ENCODE measurements at regions not wholly inside any gene's neighbourhood (a gene's known extent, or its start where the extent isn't known, plus 50 kb on each side); places are given as distances from the start of the nearest gene placed in this dataset.

DNA sequence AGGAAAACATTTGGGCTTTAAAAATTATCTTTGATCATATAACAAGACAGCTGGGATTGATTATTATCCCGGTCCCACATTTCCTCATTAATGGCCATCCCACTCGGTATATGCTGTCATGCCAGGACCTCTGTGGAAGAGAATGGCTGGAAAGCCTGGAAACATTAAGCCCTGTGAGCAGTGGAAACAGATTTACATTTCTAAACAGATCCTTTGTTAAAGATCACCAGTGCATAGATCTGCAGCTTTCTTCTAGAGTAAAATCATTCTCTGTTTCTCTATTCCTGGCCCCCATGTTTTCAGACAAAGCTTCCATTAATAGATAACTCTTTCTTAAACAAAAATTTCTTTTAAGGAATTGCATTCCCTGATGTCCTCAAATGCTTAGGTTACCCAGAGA, 152.2 kb downstream of the CAVIN4 start:
- ChIA-PET POLR2A (ENCODE audit: unreplicated experiment) (no interaction called here), CTCF (no interaction called here)
- no peak for DNase-seq
- Histone ChIP-seq H3K36me3 (ENCODE audit: low read depth, low read length) (no peaks in the 10 kb centered on the region), H3K27ac (ENCODE audit: low read length) (no peak overlapping the region), H3F3A (ENCODE audit: low read length, unreplicated experiment) (no peaks in the 10 kb centered on the region), H3K79me2 (ENCODE audit: low read length) (no peaks in the 10 kb centered on the region), H4K20me1 (ENCODE audit: low read length) (no peaks in the 10 kb centered on the region), H2AFZ (ENCODE audit: low read length) (no peak overlapping the region), H3K27me3 (ENCODE audit: low read length) (no peaks in the 10 kb centered on the region), H3K9me2 (replicated peaks; ENCODE audit: low read length) (no peaks in the 10 kb centered on the region), H3K4me1 (ENCODE audit: insufficient read depth, low read length) (no peaks in the 10 kb centered on the region), H3K9ac (ENCODE audit: low read length) (no peak overlapping the region), H3K9me3 (ENCODE audit: low read length) (no peaks in the 10 kb centered on the region), H3K4me3 (ENCODE audit: low read length) (no peak overlapping the region), H3K4me2 (ENCODE audit: low read length) (no peak overlapping the region)
- no TSS peak for BruUV-seq (replicated peaks)
- ATAC-seq = no peak
- TF ChIP-seq EZH2 (IDR thresholded peaks at IDR 0.05; ENCODE audit: low read length, unreplicated experiment) (no peak), EZH2phosphoT487 (IDR thresholded peaks at IDR 0.05; ENCODE audit: borderline replicate concordance, low read length) (no peak)
- TF ChIP-seq, protein P1, sequence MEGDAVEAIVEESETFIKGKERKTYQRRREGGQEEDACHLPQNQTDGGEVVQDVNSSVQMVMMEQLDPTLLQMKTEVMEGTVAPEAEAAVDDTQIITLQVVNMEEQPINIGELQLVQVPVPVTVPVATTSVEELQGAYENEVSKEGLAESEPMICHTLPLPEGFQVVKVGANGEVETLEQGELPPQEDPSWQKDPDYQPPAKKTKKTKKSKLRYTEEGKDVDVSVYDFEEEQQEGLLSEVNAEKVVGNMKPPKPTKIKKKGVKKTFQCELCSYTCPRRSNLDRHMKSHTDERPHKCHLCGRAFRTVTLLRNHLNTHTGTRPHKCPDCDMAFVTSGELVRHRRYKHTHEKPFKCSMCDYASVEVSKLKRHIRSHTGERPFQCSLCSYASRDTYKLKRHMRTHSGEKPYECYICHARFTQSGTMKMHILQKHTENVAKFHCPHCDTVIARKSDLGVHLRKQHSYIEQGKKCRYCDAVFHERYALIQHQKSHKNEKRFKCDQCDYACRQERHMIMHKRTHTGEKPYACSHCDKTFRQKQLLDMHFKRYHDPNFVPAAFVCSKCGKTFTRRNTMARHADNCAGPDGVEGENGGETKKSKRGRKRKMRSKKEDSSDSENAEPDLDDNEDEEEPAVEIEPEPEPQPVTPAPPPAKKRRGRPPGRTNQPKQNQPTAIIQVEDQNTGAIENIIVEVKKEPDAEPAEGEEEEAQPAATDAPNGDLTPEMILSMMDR (conservative IDR thresholded peaks at IDR 0.05; ENCODE audit: low read depth, low read length) = no peak
- intact Hi-C loops (cut with micrococcal nuclease) = no loop called here

DNA sequence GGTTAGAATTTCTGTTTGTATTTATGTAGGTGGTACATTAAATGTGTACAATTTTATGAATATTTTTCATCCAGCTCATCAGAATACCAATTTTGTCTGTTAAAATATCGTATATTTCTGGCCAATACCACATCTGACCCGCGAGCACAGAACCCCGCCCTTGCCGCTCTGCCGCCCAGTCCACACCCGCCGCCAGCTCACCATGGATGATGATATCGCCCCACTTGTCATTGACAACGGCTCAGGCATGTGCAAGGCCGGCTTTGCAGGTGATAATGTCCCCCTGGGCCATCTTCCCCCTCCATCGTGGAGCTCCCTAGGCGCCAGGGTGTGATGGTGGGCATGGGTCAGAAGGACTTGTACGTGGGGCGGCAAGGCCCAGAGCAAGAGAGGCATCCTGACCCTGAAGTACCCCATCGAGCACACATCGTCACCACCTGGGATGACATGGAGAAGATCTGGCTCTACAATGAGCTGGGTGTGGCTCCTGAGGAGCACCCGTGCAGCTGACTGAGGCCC, 153.2 kb downstream of the CAVIN4 start:
- ChIA-PET POLR2A (ENCODE audit: unreplicated experiment) (no interaction called here), CTCF (no interaction called here)
- Histone ChIP-seq H3K9me3 (ENCODE audit: low read length) (no peaks in the 10 kb centered on the region), H3K79me2 (ENCODE audit: low read length) (no peaks in the 10 kb centered on the region), H3K27me3 (ENCODE audit: low read length) (no peaks in the 10 kb centered on the region), H3F3A (ENCODE audit: low read length, unreplicated experiment) (no peaks in the 10 kb centered on the region), H3K27ac (ENCODE audit: low read length) (no peak overlapping the region), H3K4me1 (ENCODE audit: insufficient read depth, low read length) (no peaks in the 10 kb centered on the region), H3K36me3 (ENCODE audit: low read depth, low read length) (no peaks in the 10 kb centered on the region), H2AFZ (ENCODE audit: low read length) (no peak overlapping the region), H3K4me3 (ENCODE audit: low read length) (no peak overlapping the region), H3K9ac (ENCODE audit: low read length) (no peak overlapping the region), H3K9me2 (replicated peaks; ENCODE audit: low read length) (no peaks in the 10 kb centered on the region), H4K20me1 (ENCODE audit: low read length) (no peaks in the 10 kb centered on the region), H3K4me2 (ENCODE audit: low read length) (no peak overlapping the region)
- intact Hi-C loops (cut with micrococcal nuclease) = no loop called here
- TF ChIP-seq EZH2 (IDR thresholded peaks at IDR 0.05; ENCODE audit: low read length, unreplicated experiment) = no peak
- TF ChIP-seq, protein P1 (conservative IDR thresholded peaks at IDR 0.05; ENCODE audit: low read depth, low read length) = no peak
- BruUV-seq (replicated peaks) = no TSS peak
- DNase-seq (no peak), ATAC-seq (no peak)

DNA sequence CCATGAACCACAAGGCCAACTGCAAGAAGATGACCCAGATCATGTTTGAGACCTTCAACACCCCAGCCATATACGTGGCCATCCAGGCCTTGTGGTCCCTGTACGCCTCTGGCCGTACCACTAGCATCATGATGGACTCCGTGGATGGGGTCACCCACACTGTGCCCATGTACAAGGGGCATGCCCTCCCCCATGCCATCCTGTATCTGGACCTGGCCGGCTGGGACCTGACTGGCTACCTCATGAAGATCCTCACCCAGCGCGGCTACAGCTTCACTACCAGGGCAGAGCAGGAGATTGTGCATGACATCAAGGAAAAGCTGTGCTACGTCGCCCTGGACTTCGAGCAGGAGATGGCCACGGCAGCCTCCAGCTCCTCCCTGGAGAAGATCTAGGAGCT, 153.7 kb downstream of the CAVIN4 start:
- H3F3A ChIP-seq (ENCODE audit: low read length, unreplicated experiment) = no peaks in the 10 kb centered on the region
- BruUV-seq (replicated peaks) = no TSS peak
- no peaks in the 10 kb centered on the region for H3K4me1 ChIP-seq (ENCODE audit: insufficient read depth, low read length)
- no peak for ATAC-seq
- intact Hi-C loops (cut with micrococcal nuclease) = no loop called here
- no peaks in the 10 kb centered on the region for H3K9me3 ChIP-seq (ENCODE audit: low read length)
- no peaks in the 10 kb centered on the region for H3K9me2 ChIP-seq (replicated peaks; ENCODE audit: low read length)
- TF ChIP-seq, protein P1 (conservative IDR thresholded peaks at IDR 0.05; ENCODE audit: low read depth, low read length) = no peak
- TF ChIP-seq EZH2 (IDR thresholded peaks at IDR 0.05; ENCODE audit: low read length, unreplicated experiment) (no peak), EZH2phosphoT487 (IDR thresholded peaks at IDR 0.05; ENCODE audit: borderline replicate concordance, low read length) (no peak)
- no peak overlapping the region for H3K9ac ChIP-seq (ENCODE audit: low read length)
- no peak for DNase-seq
- no peaks in the 10 kb centered on the region for H3K36me3 ChIP-seq (ENCODE audit: low read depth, low read length)
- H2AFZ ChIP-seq (ENCODE audit: low read length) = no peak overlapping the region
- H3K4me2 ChIP-seq (ENCODE audit: low read length) = no peak overlapping the region
- ChIA-PET CTCF (no interaction called here), POLR2A (ENCODE audit: unreplicated experiment) (no interaction called here)
- no peaks in the 10 kb centered on the region for H4K20me1 ChIP-seq (ENCODE audit: low read length)
- no peak overlapping the region for H3K27ac ChIP-seq (ENCODE audit: low read length)
- no peaks in the 10 kb centered on the region for H3K27me3 ChIP-seq (ENCODE audit: low read length)
- H3K4me3 ChIP-seq (ENCODE audit: low read length) = no peak overlapping the region
- H3K79me2 ChIP-seq (ENCODE audit: low read length) = no peaks in the 10 kb centered on the region

Measured in PC-3 (cell line).